ENCODE measurements at regions not wholly inside any gene's neighbourhood (a gene's known extent, or its start where the extent isn't known, plus 50 kb on each side); places are given as distances from the start of the nearest gene placed in this dataset.

- TF ChIP-seq CTCF (conservative IDR thresholded peaks at IDR 0.05; ENCODE audit: low read length) (no peak), EZH2phosphoT487 (IDR thresholded peaks at IDR 0.05; ENCODE audit: borderline replicate concordance) (no peak)
Measured at GRCh38 chr16:80324371-80324770, 216.4 kb upstream of the DYNLRB2 start.
